HG03354 (cell line): ENCODE measurements at regions not wholly inside any gene's neighbourhood (a gene's known extent, or its start where the extent isn't known, plus 50 kb on each side); places are given as distances from the start of the nearest gene placed in this dataset.

Experiments used
- ATAC-seq: cut with Tn5 transposase; IDR thresholded peaks from one replicate; pipeline ENCODE4 v1.9.1; 2021; ENCODE audit warnings: mild to moderate bottlenecking; ENCODE audit not compliant: unreplicated experiment, poor library complexity, severe bottlenecking

DNA sequence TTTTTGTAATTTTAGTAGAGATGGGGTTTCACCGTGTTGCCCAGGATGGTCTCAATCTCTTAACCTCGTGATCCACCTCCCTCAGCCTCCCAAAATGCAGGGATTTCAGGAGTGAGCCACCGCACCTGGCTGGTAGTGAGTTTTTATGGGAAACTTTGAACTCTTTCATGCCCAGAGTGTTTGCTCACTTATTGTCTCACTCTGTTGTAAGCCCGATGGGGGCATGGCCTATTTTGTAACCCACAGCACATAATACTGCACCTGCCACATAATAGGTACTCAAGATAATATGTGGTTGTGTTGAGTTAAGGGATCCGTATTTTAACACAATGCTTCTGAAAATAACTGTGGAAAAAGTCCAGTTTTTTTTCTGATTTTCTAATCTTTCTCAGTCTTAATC, 109.6 kb upstream of the GIMD1 start:
- ATAC-seq: no peak

DNA sequence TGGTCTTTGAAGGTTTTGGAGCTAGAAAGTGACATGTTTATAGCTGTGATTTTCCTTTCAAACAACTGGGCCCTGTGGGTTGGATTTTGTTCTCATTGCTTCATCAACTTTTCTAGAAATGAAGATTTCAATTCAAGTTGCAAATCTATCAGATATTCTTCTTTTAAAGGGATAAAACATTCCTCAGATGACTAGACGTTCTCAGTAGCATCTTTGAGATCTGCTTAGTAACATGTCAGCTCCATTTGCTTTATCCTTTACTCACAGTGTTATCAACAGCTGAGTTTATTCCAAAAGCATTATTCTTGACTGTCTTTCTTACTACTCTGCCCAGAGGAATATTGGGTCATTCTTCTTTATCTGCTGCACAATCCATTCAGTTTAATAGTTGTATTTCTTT, 108.2 kb upstream of the GIMD1 start:
- ATAC-seq: no peak

GRCh38 chr4:106473515-106473914, 104.9 kb upstream of the GIMD1 start:
- ATAC-seq: no peak

DNA sequence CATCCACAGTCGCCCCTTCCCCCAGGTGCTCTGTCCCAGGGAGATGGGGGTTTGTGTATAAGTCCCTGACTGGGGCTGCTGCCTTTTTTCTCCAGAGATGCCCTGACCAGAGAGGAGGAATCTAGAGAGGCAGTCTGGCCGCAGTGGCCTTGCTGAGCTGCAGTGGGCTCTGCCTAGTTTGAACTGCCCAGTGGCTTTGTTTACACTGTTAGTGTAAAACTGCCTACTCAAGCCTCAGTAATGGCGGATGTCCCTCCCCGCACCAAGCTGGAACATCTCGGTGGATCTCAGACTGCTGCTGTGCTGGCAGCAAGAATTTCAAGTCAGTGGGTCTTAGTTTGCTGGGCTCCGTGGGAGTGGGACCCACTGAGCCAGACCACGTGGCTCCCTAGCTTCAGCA, 102.6 kb upstream of the GIMD1 start:
- no peak for ATAC-seq

GRCh38 chr4:106463622-106464021, 95.0 kb upstream of the GIMD1 start:
- ATAC-seq: no peak

DNA sequence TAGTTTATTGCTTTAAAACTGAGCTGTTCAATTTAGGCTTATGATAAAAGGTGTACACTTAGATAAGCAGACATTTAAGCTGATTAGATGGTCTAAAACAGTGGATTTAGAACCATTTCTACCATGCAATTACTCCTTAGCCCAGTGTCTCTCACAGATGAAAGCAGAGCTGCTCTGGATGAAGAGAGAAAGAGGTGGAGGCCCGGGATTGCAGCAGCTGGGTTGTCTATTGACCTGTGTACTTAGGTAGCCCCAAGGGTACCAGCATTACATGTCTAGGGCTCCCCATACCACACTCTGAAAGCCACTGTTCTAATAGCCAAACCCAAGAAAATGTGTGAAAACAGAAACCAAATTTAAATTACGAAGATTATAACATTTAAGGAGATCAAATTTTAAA, 86.0 kb upstream of the GIMD1 start:
- ATAC-seq: no peak

DNA sequence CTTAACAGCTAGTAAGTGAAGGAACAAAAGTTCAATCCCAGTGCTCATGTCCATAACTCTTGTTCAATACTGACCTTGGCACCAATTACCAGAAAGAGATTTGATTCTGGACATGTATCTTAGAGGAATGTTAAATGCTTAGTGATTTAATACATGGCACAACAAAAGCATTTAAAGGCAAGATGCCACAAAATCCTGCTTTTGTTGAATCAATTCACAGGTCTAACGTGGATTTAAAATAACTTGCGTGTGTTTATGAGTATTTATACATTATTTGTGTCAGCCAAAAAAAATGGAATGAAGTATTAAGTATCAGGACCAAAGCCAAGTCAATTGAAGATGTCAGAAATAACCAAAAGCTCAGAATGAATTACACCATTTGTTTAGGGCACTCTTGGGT, 85.4 kb upstream of the GIMD1 start:
- no peak for ATAC-seq

- ATAC-seq: no peak
These were observed 82.5 kb upstream of the GIMD1 start for GRCh38 chr4:106451091-106451490.

GRCh38 chr4:106450249-106450648, 81.7 kb upstream of the GIMD1 start:
- no peak for ATAC-seq

DNA sequence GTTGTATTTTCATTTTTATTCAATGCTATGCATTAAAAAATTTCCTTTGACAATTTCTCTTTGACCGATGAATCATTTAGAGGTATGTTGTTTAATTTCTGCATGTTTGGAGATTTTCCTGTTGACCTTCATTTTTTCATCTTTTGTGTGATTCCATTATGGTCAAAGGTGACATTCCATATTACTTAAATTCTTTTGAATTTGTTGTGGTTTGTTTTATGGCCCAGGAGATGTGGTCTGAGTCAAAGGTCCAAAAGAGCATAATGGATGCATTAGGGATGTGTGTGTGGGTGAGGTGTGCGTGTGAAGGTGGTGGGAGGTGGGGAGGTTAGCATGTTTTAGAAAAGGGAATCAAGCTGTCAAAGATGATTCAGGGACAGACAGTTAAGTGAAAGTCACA, 76.0 kb upstream of the GIMD1 start:
- ATAC-seq: no peak

DNA sequence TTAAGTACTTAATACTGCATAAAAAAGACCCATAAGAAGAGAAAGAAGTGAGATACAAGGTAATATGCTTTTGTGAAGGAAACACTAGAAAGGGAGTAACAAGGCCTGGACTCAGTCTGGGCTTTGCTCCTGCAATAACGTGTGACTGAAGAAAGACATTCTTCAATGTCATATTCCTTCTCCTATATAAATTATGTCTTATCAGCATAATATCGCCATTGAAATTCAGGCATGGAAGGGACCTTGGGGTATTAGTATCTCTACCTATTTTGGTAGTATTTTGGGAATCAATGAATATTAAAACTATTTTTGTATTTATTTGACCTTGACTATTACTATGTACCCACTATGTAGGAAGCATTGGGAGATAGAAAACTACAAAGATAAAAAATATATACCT, 62.2 kb upstream of the GIMD1 start:
- ATAC-seq: no peak

GRCh38 chr4:106429885-106430284, 61.3 kb upstream of the GIMD1 start:
- no peak for ATAC-seq

GRCh38 chr4:106426069-106426468, 57.5 kb upstream of the GIMD1 start:
- ATAC-seq: no peak

DNA sequence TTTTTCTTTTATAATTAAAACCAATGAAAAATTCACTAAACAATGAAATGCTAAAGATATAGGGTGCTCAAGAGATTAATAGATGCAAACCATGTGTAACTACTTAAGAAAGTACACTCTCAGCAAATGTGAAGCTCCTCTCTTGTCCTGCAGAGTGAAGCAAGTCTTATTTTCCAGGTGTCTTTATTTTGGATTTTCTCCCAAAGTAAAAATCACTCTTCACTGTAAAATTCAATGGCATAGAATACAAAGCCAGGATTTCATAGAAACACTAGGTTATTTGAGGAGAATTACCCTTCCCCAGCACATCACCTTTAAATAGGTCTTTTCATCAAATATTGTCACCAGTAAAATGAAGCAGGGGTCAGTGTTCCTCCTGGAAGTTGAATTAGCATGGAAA, 57.0 kb upstream of the GIMD1 start:
- no peak for ATAC-seq

DNA sequence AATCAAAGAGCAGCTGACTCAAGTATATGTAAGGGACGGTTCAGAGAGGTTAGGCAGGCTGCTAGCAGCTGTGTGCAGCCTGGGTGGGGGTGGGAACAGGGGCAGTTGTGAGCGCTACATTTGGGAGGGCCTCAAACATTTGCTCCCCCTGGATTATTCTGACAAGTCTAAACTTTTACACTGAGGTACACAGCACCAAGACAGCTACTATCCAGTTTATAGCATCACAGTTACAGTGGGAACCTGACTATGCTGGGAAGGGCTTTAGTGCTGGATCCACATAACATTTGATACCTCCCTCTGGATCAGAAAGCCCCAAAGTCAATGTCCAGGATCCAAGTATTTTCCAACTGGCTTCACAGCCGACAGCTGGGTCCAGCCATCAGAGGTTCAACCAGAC, 55.8 kb upstream of the GIMD1 start:
- no peak for ATAC-seq

GRCh38 chr4:106423791-106424190, 55.2 kb upstream of the GIMD1 start:
- ATAC-seq: no peak

GRCh38 chr4:106422766-106423165, 54.2 kb upstream of the GIMD1 start:
- no peak for ATAC-seq

DNA sequence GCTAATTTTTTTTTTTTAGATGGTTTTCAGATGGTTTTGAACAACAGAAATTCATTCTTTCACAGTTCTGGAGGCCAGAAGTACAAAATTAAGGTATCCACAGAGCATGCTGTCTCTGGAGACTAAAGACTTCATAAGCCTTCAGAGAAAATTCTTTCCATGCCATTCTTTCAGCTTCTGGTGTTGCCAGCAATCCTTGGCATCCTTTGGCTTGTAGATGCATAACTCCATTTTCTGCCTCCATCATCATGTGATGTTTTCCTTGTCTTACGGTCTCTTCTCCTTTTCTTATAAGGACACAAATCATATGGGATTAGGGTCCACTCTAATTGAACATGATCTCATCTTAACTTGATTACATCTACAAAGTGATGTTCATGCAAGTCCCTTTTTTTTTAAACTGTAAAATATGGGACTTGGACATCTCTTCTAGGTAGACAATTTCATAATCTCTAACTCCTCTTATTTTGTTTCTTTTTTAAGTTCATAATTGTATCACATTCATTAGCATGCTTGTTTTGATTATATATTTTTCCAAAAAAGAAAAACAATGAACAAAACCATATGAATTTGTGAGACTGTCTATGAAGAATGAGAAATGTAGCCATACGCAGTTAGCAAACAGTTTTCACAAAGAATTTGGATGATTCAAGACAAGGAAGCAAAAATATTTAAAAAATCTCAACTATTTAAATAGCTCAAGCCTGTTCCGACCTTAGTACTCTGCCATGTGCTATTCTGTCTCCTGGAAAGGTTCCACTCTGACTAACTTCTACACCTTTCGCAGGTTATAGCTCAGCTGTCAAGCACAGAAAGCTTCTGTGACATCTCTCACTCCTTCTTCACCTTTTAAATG, 53.1 kb upstream of the GIMD1 start:
- ATAC-seq: no peak

DNA sequence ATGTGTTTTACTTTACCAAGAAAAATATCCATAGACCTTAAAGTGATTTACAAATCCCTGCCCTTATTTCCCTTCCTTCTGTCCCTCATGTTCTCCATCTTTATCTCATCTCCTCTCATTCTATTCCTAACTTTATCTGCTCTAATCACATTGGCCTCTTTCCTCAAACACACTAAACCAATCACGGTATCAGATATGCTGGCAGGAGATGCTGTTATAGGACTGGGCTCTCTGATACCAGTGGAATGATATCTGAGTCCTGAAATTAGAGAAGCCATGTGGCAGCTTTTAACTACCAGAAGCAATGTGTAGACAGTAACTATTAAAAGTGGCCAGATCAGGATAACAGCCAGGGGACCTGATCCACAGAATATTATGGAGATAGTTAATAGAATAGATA, 49.9 kb upstream of the GIMD1 start:
- ATAC-seq: no peak
